ENCODE measurements at regions not wholly inside any gene's neighbourhood (a gene's known extent, or its start where the extent isn't known, plus 50 kb on each side); places are given as distances from the start of the nearest gene placed in this dataset.

DNA sequence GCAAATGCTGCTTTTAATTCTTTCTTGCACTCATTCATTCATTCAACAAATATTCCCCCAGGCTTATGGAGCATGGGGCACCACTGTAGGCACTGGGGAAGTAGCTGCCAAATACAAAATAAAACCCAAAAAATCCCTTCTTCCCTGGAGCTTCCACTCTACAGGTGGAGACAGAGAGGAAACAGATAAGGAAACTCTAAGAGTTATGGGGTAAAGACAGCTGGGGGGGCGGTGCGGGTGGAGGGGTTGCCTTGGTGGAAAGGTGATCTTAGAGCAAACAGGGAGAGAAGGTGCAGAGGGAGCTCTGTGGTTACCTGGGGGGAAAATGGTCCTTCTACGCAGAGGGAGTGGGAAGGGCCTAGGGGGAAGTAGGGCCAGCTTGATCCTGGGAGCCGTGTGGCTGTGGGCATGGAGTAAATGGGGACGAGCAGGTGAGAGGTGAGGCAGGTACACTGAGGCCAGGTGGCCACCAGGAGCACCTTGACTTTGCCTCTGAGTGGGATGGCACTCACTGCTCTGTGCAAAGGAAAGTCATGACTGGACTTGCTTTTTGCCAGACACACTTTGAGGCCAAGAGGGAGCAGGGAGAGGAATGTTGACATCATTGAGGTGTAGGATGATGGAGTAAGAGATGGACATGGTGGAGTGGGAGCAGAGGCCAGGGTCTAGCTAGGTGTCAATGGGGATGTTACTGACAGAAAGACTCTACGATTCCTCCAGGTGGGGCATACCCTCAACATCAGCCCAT is 152.0 kb downstream of the ETS2 start:
- Histone ChIP-seq H3K36me3 (ENCODE audit: insufficient read depth, low read length) (no peaks in the 10 kb centered on the region), H3K4me3 (ENCODE audit: insufficient read depth, low read length) (no peak overlapping the region), H4K20me1 (ENCODE audit: insufficient read depth, low read length) (no peaks in the 10 kb centered on the region), H3K27me3 (ENCODE audit: insufficient read depth, low read length) (peaks cover 2% of the 10 kb centered on the region), H3K79me2 (ENCODE audit: insufficient read depth, low read length) (no peaks in the 10 kb centered on the region), H2AFZ (ENCODE audit: low read length) (no peak overlapping the region), H3K4me2 (ENCODE audit: insufficient read depth, low read length) (no peak overlapping the region), H3K4me1 (ENCODE audit: insufficient read depth, low read length) (peaks cover 29% of the 10 kb centered on the region), H3K9me3 (ENCODE audit: low read depth, low read length) (no peaks in the 10 kb centered on the region), H3K27ac (ENCODE audit: low read depth, low read length) (no peak overlapping the region)
- no peak for DNase-seq (ENCODE audit: insufficient read length, low spot score, missing footprints)
- no peak for TF ChIP-seq CTCF (IDR thresholded peaks at IDR 0.05; ENCODE audit: extremely low read depth, low read depth, low read length)

DNA sequence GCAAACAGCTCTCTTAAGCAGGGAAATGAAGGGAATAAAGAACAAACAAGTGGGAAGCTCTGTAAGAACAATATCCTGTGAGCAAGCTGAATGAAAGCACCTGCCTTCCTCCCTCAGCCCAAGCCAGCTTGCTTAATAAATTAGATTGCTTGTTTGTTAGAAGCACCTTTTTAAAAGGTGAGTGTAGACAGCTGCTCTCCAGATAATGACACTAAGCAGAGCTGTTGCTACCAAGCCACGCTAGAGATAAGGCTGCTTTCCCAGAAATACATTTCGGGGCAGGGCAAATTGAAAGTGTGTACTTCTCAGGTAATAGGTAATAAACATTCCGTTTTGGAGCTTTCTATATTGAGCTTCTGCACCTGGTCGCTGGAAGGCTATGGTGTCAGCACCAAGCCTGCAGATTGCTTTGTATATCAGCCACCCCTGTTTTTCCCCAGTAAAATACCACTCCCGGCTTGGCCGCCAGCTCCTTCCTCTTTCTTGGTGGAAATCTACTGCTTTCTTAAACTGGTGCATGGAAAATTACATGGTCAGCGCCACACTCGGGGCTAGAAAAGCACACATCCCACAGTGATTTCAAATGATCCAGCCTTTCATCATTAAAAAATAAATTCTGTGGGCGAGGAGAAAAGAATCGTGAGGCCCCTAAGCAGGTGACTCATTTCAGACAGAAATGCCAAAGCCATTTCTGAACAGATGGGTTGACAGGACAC is 151.3 kb downstream of the ETS2 start:
- H3K27me3 ChIP-seq (ENCODE audit: insufficient read depth, low read length), result peaks cover 2% of the 10 kb centered on the region
- H3K27ac ChIP-seq (ENCODE audit: low read depth, low read length), result no peak overlapping the region
- no peak overlapping the region for H3K4me2 ChIP-seq (ENCODE audit: insufficient read depth, low read length)
- H3K4me1 ChIP-seq (ENCODE audit: insufficient read depth, low read length), result peaks cover 29% of the 10 kb centered on the region
- H2AFZ ChIP-seq (ENCODE audit: low read length), result no peak overlapping the region
- no peaks in the 10 kb centered on the region for H3K36me3 ChIP-seq (ENCODE audit: insufficient read depth, low read length)
- H3K9me3 ChIP-seq (ENCODE audit: low read depth, low read length), result no peaks in the 10 kb centered on the region
- H4K20me1 ChIP-seq (ENCODE audit: insufficient read depth, low read length), result no peaks in the 10 kb centered on the region
- no peak for DNase-seq (ENCODE audit: insufficient read length, low spot score, missing footprints)
- no peaks in the 10 kb centered on the region for H3K79me2 ChIP-seq (ENCODE audit: insufficient read depth, low read length)
- no peak for TF ChIP-seq CTCF (IDR thresholded peaks at IDR 0.05; ENCODE audit: extremely low read depth, low read depth, low read length)
- H3K4me3 ChIP-seq (ENCODE audit: insufficient read depth, low read length), result no peak overlapping the region

GRCh38 chr21:38956521-38956855 is 150.8 kb downstream of the ETS2 start:
- Histone ChIP-seq H3K79me2 (ENCODE audit: insufficient read depth, low read length) (no peaks in the 10 kb centered on the region), H4K20me1 (ENCODE audit: insufficient read depth, low read length) (no peaks in the 10 kb centered on the region), H2AFZ (ENCODE audit: low read length) (no peak overlapping the region), H3K4me2 (ENCODE audit: insufficient read depth, low read length) (no peak overlapping the region), H3K4me1 (ENCODE audit: insufficient read depth, low read length) (peaks cover 29% of the 10 kb centered on the region), H3K36me3 (ENCODE audit: insufficient read depth, low read length) (no peaks in the 10 kb centered on the region), H3K27me3 (ENCODE audit: insufficient read depth, low read length) (peaks cover 2% of the 10 kb centered on the region), H3K9me3 (ENCODE audit: low read depth, low read length) (no peaks in the 10 kb centered on the region), H3K27ac (ENCODE audit: low read depth, low read length) (no peak overlapping the region), H3K4me3 (ENCODE audit: insufficient read depth, low read length) (no peak overlapping the region)
- DNase-seq (ENCODE audit: insufficient read length, low spot score, missing footprints), result no peak
- TF ChIP-seq CTCF (IDR thresholded peaks at IDR 0.05; ENCODE audit: extremely low read depth, low read depth, low read length), result no peak

- Histone ChIP-seq H3K4me2 (ENCODE audit: insufficient read depth, low read length) (no peak overlapping the region), H2AFZ (ENCODE audit: low read length) (no peak overlapping the region), H3K4me3 (ENCODE audit: insufficient read depth, low read length) (no peak overlapping the region), H3K9me3 (ENCODE audit: low read depth, low read length) (no peaks in the 10 kb centered on the region), H3K27ac (ENCODE audit: low read depth, low read length) (no peak overlapping the region), H4K20me1 (ENCODE audit: insufficient read depth, low read length) (no peaks in the 10 kb centered on the region), H3K79me2 (ENCODE audit: insufficient read depth, low read length) (no peaks in the 10 kb centered on the region), H3K36me3 (ENCODE audit: insufficient read depth, low read length) (no peaks in the 10 kb centered on the region), H3K27me3 (ENCODE audit: insufficient read depth, low read length) (peaks cover 2% of the 10 kb centered on the region), H3K4me1 (ENCODE audit: insufficient read depth, low read length) (peaks cover 33% of the 10 kb centered on the region)
- no peak for TF ChIP-seq CTCF (IDR thresholded peaks at IDR 0.05; ENCODE audit: extremely low read depth, low read depth, low read length)
- DNase-seq (ENCODE audit: insufficient read length, low spot score, missing footprints), result no peak
Measured at GRCh38 chr21:38956007-38956406, 150.3 kb downstream of the ETS2 start.
